Neural cell (in vitro differentiated cells): ENCODE measurements at regions not wholly inside any gene's neighbourhood (a gene's known extent, or its start where the extent isn't known, plus 50 kb on each side); places are given as distances from the start of the nearest gene placed in this dataset.

Experiments
- H2AFZ ChIP-seq: fragments of 200-600, 300-800 bp; sonication (generic), shearing (Covaris generic); 2 replicates; pipeline ENCODE4 v1.6.0; 2014; ENCODE audit warnings: low read depth, mild to moderate bottlenecking, antibody characterized with exemption, low read length, moderate library complexity
- H3F3A ChIP-seq: fragments of 200-600 bp; shearing (Covaris generic); 2 replicates; pipeline ENCODE4 v1.6.1; 2016; ENCODE audit warnings: mild to moderate bottlenecking, moderate library complexity, mixed read lengths, antibody characterized with exemption, low read length; ENCODE audit not compliant: insufficient read depth, poor library complexity, severe bottlenecking
- H3K27ac ChIP-seq: fragments of 200-600, 300-800 bp; sonication (generic), shearing (Covaris generic); 2 replicates; pipeline ENCODE4 v1.5.1; 2014; ENCODE audit warnings: mild to moderate bottlenecking, low read length, moderate library complexity
- H3K27me3 ChIP-seq: fragments of 300-800, 200-600 bp; sonication (generic), shearing (Covaris generic); 2 replicates; pipeline ENCODE4 v1.6.0; 2014; ENCODE audit warnings: mild to moderate bottlenecking, low read depth, low read length, moderate library complexity; ENCODE audit not compliant: insufficient read depth
- H3K36me3 ChIP-seq: fragments of 300-800, 200-600 bp; sonication (generic), shearing (Covaris generic); 2 replicates; pipeline ENCODE4 v1.5.1; 2014; ENCODE audit warnings: mild to moderate bottlenecking, antibody characterized with exemption, low read length, moderate library complexity; ENCODE audit not compliant: insufficient read depth
- H3K4me2 ChIP-seq: fragments of 300-800, 200-600 bp; sonication (generic), shearing (Covaris generic); 2 replicates; pipeline ENCODE4 v1.6.0; 2014; ENCODE audit warnings: mild to moderate bottlenecking, low read length
- H3K4me3 ChIP-seq: fragments of 300-800, 200-600 bp; sonication (generic), shearing (Covaris generic); 2 replicates; pipeline ENCODE4 v1.5.1; 2014; ENCODE audit warnings: mild to moderate bottlenecking, low read length, moderate library complexity
- H3K79me2 ChIP-seq: fragments of 200-600 bp; shearing (Covaris generic); replicated peaks from 2 replicates; pipeline ENCODE4 v1.6.0; 2014; ENCODE audit warnings: mild to moderate bottlenecking, low read length, moderate library complexity; ENCODE audit not compliant: insufficient read depth
- H3K9ac ChIP-seq: fragments of 300-800, 200-600 bp; sonication (generic), shearing (Covaris generic); 2 replicates; pipeline ENCODE4 v1.6.1; 2016; ENCODE audit warnings: mild to moderate bottlenecking, low read length, mixed read lengths
- H3K9me2 ChIP-seq: fragments of 200-600 bp; shearing (Covaris generic); 2 replicates; pipeline ENCODE4 v1.6.1; 2016; ENCODE audit warnings: mild to moderate bottlenecking, low read length, mixed read lengths; ENCODE audit not compliant: insufficient read depth
- H3K9me3 ChIP-seq: fragments of 200-600, 300-800 bp; sonication (generic), shearing (Covaris generic); 2 replicates; pipeline ENCODE4 v1.6.1; 2016; ENCODE audit warnings: mild to moderate bottlenecking, mixed run types, low read length, moderate library complexity, mixed read lengths
- H4K20me1 ChIP-seq: fragments of 200-600 bp; shearing (Covaris generic); 2 replicates; pipeline ENCODE4 v1.6.1; 2016; ENCODE audit warnings: mild to moderate bottlenecking, mixed run types; ENCODE audit not compliant: insufficient read depth
- EP300 ChIP-seq: fragments of 450-650 bp; conservative IDR thresholded peaks from 2 replicates; pipeline ENCODE4 v1.6.1; 2014; ENCODE audit warnings: antibody characterized with exemption, mild to moderate bottlenecking, moderate library complexity; ENCODE audit not compliant: poor library complexity, severe bottlenecking
- EZH2 ChIP-seq: fragments of 200-600, 300-800 bp; shearing (Covaris generic), sonication (generic); IDR thresholded peaks from 2 replicates; pipeline ENCODE4 v1.6.1; 2014; ENCODE audit warnings: antibody characterized with exemption, low read length, borderline replicate concordance, mild to moderate bottlenecking; ENCODE audit not compliant: insufficient read depth, poor library complexity, severe bottlenecking
- MXI1 ChIP-seq: fragments of 450-650 bp; conservative IDR thresholded peaks from 2 replicates; pipeline ENCODE4 v1.6.1; 2014; ENCODE audit warnings: antibody characterized with exemption, mild to moderate bottlenecking; ENCODE audit not compliant: poor library complexity, severe bottlenecking
- POLR2AphosphoS5 ChIP-seq: IDR thresholded peaks from 2 replicates; pipeline ENCODE4 v1.6.1; 2012
- RAD21 ChIP-seq: fragments of 450-650 bp; conservative IDR thresholded peaks from 2 replicates; pipeline ENCODE4 v1.6.1; 2014; ENCODE audit warnings: antibody characterized with exemption, mild to moderate bottlenecking, moderate library complexity
- SMC3 ChIP-seq: fragments of 450-650 bp; conservative IDR thresholded peaks from 2 replicates; pipeline ENCODE4 v1.6.1; 2014; ENCODE audit warnings: antibody characterized with exemption, mild to moderate bottlenecking, moderate library complexity; ENCODE audit not compliant: poor library complexity
- TAF1 ChIP-seq: IDR thresholded peaks from 2 replicates; pipeline ENCODE4 v1.6.1; 2012; ENCODE audit warnings: low read depth
- TF ChIP-seq, protein P1 (sequence below): fragments of 450-650 bp; IDR thresholded peaks from 2 replicates; pipeline ENCODE4 v1.5.1; 2014; ENCODE audit warnings: antibody characterized with exemption, mild to moderate bottlenecking, moderate library complexity; ENCODE audit not compliant: poor library complexity, severe bottlenecking
- TF ChIP-seq, protein P2 (sequence below): IDR thresholded peaks from 2 replicates; pipeline ENCODE4 v1.6.1; 2012; ENCODE audit warnings: borderline replicate concordance

DNA sequence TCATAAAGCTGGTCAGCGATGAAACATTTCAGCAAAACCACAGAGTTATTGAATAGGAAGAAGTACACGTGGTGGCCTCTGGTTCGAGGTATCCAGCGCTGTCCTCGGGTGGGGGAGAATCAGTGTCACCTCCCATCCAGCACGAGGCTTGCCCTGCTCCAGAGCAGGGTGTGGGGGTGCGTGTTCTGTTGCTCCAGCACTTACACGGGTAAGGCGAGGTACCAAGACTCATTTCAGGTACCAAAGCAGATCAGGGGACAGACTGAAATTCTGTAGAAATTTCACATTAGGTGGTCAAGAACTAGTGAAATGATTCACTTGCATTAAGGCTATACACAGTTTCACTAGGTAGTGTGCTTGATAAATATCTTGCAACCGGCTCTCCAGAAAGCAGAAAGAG is 164.2 kb upstream of the SOX1 start:
- Histone ChIP-seq H3F3A (no peaks in the 10 kb centered on the region), H3K36me3 (no peaks in the 10 kb centered on the region)

DNA sequence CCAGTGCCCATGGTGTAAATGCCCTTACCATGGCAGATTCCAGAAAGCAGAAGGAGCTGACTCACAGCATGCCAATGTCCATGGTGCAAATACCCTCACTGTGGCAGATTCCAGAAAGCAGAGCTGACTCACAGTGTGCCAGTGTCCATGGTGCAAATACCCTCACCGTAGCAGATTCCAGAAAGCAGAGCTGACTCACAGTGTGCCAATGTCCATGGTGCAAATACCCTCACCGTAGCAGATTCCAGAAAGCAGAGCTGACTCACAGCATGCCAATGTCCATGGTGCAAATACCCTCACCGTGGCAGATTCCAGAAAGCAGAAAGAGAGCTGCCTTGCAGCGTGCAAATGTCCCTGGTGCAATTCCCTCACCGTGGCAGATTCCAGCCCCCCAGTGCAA is 163.8 kb upstream of the SOX1 start:
- no peak overlapping the region for H3K9ac ChIP-seq
- H3K79me2 ChIP-seq, result no peaks in the 10 kb centered on the region
- no peaks in the 10 kb centered on the region for H3K9me2 ChIP-seq
- no peak overlapping the region for H3K4me3 ChIP-seq
- TF ChIP-seq, protein P1, sequence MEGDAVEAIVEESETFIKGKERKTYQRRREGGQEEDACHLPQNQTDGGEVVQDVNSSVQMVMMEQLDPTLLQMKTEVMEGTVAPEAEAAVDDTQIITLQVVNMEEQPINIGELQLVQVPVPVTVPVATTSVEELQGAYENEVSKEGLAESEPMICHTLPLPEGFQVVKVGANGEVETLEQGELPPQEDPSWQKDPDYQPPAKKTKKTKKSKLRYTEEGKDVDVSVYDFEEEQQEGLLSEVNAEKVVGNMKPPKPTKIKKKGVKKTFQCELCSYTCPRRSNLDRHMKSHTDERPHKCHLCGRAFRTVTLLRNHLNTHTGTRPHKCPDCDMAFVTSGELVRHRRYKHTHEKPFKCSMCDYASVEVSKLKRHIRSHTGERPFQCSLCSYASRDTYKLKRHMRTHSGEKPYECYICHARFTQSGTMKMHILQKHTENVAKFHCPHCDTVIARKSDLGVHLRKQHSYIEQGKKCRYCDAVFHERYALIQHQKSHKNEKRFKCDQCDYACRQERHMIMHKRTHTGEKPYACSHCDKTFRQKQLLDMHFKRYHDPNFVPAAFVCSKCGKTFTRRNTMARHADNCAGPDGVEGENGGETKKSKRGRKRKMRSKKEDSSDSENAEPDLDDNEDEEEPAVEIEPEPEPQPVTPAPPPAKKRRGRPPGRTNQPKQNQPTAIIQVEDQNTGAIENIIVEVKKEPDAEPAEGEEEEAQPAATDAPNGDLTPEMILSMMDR, result no peak
- TF ChIP-seq, protein P2, sequence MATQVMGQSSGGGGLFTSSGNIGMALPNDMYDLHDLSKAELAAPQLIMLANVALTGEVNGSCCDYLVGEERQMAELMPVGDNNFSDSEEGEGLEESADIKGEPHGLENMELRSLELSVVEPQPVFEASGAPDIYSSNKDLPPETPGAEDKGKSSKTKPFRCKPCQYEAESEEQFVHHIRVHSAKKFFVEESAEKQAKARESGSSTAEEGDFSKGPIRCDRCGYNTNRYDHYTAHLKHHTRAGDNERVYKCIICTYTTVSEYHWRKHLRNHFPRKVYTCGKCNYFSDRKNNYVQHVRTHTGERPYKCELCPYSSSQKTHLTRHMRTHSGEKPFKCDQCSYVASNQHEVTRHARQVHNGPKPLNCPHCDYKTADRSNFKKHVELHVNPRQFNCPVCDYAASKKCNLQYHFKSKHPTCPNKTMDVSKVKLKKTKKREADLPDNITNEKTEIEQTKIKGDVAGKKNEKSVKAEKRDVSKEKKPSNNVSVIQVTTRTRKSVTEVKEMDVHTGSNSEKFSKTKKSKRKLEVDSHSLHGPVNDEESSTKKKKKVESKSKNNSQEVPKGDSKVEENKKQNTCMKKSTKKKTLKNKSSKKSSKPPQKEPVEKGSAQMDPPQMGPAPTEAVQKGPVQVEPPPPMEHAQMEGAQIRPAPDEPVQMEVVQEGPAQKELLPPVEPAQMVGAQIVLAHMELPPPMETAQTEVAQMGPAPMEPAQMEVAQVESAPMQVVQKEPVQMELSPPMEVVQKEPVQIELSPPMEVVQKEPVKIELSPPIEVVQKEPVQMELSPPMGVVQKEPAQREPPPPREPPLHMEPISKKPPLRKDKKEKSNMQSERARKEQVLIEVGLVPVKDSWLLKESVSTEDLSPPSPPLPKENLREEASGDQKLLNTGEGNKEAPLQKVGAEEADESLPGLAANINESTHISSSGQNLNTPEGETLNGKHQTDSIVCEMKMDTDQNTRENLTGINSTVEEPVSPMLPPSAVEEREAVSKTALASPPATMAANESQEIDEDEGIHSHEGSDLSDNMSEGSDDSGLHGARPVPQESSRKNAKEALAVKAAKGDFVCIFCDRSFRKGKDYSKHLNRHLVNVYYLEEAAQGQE, result no peak
- TF ChIP-seq EP300 (no peak), POLR2AphosphoS5 (no peak), EZH2 (no peak), TAF1 (no peak), MXI1 (no peak), SMC3 (no peak), RAD21 (no peak)
- no peaks in the 10 kb centered on the region for H3K27me3 ChIP-seq
- no peaks in the 10 kb centered on the region for H3K9me3 ChIP-seq
- H2AFZ ChIP-seq, result no peak overlapping the region
- no peaks in the 10 kb centered on the region for H3F3A ChIP-seq
- no peaks in the 10 kb centered on the region for H3K36me3 ChIP-seq
- H3K4me2 ChIP-seq, result no peak overlapping the region
- no peak overlapping the region for H3K27ac ChIP-seq
- H4K20me1 ChIP-seq, result no peaks in the 10 kb centered on the region

More for the DNA sequence above, 164.2 kb upstream of the SOX1 start:
- Histone ChIP-seq H3K4me3 (no peak overlapping the region), H3K9ac (no peak overlapping the region), H3K27ac (no peak overlapping the region), H3K27me3 (no peaks in the 10 kb centered on the region), H2AFZ (no peak overlapping the region), H3K4me2 (no peak overlapping the region), H3K9me3 (no peaks in the 10 kb centered on the region), H4K20me1 (no peaks in the 10 kb centered on the region), H3K9me2 (no peaks in the 10 kb centered on the region), H3K79me2 (no peaks in the 10 kb centered on the region)
- TF ChIP-seq RAD21 (no peak), POLR2AphosphoS5 (no peak), MXI1 (no peak), SMC3 (no peak), TAF1 (no peak), EP300 (no peak), EZH2 (no peak)
- TF ChIP-seq, protein P2, result no peak
- TF ChIP-seq, protein P1, result no peak
